GM03348 (cell line): ENCODE measurements at regions not wholly inside any gene's neighbourhood (a gene's known extent, or its start where the extent isn't known, plus 50 kb on each side); places are given as distances from the start of the nearest gene placed in this dataset.

Experiments
- DNase-seq: peaks from one replicate; pipeline ENCODE4 v3.0.0; 2012; ENCODE audit warnings: low spot score

DNA sequence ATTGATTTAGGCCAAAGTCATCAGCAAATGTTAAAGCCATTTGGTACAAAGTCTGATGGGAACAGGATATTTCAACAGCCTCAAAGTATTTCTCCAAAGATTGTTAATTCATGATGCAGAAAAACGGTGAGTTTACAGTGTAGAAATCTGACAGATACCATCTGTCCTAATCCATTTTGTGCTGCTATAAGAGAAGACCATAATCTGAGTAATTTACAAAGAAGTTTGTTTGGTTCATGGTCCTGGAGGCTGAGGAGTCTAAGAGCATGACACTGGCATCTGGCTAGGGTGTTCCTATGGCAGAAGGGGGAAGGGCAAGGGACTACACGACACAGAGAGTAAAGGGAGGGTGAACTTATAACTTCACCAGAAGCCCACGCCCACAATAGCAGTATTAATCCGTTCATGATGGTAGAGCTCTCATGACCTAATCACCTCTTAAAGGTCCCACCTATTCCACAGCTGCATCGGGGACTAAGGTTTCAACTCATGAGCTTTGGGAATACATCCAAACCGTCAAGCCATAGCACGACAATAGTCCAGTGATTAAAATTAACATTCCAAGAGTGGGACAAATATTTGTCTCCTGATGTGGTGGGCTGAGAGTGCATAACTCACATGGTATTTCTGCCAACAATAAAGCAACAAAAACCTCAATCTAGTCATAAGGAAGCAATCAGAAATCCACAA is 298.6 kb upstream of the AKR1E2 start:
- DNase-seq: peak; percentile 55

- peak; percentile 7 for DNase-seq
Measured at GRCh38 chr10:4526311-4526731, 299.7 kb upstream of the AKR1E2 start.

GRCh38 chr10:4525103-4525502 is 300.9 kb upstream of the AKR1E2 start:
- no peak for DNase-seq

- no peak for DNase-seq
Measured at GRCh38 chr10:4522296-4523000, 303.6 kb upstream of the AKR1E2 start.

DNA sequence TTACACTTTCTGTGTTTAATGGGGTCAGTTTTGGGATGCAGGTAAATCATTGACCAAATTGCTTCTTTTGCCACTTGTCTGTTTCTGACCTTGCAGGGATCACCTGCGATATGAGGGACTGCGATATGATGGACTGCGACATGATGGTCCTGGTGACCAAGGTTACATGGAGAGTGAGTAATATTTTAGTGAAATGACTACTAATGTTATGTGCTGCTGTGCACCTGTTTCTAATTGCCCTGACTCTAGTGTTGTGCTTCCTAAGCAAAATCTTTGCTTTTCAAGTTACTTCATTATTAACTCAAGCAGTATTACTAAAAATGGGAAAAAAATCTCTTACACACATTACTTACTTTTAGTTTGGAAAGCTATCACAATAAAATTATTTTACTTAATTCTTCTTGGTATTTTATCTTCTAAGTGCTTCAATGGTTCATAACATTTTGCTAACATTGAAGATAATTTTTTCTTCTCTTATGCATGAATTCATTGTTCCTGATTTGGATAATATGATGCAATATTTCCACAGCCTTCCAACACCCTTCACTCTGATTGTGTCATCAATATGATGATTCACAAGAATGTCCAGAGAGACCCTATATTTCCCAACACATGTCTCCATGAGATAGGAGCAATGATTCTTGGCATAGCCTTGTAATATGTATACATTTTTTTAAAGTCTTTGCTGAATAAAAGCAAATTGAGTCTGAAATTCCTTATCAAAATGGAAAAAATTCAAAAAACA is 306.2 kb upstream of the AKR1E2 start:
- DNase-seq: peak; percentile 48

GRCh38 chr10:4517746-4518145 is 308.3 kb upstream of the AKR1E2 start:
- DNase-seq: no peak

DNA sequence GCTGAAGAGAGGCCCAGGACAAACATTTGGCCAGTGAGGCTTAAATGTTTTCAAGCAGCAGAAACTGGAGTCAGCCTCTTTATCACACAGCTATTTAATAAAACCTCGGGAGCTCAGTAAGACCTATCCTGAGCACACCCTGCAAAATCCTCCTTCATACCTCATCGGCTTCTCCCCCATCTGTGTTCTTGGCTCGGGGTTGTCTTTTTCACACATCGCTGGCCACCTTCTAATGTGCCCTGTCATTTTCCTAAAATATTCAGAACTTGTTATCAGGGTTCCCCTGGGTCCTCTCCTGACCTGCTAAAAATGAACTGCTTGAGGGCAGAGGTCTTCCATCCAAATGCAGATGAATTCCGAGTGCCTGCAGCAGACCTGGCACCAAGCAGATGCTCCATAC is 310.3 kb upstream of the AKR1E2 start:
- no peak for DNase-seq

DNA sequence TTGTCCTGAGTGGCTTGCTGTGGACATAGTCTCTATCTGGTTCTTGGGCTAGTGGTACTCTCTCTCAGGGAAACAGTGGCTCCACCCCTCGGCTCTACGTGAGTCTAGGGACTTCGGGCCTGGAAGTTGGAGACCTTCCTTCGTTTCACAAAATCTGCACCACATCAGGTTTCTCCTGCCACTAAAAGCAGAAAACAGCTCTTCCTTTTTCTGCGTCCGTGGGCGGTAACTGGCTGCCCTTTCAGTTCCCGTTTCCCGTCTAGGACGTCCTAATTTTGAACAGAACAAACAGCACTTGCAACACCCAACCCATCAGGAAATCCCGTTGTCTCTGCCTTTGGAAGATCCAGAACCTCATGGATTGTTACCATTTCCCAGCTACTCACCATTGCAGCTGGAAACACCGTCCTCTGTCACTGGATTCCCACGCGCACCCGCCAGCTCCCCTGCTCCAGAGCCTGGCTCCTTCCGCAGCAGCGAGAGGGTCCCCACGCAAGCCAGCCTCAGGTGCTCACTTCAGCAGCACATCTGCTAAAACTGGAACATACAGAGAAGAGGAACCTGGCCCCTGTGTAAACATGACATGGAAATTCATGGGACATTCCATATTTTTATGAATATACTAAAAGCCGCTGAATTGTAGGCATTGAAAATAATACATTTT is 311.4 kb upstream of the AKR1E2 start:
- DNase-seq: no peak

- peak; percentile 58 for DNase-seq
Measured at GRCh38 chr10:4512671-4513240, 313.3 kb upstream of the AKR1E2 start.

DNA sequence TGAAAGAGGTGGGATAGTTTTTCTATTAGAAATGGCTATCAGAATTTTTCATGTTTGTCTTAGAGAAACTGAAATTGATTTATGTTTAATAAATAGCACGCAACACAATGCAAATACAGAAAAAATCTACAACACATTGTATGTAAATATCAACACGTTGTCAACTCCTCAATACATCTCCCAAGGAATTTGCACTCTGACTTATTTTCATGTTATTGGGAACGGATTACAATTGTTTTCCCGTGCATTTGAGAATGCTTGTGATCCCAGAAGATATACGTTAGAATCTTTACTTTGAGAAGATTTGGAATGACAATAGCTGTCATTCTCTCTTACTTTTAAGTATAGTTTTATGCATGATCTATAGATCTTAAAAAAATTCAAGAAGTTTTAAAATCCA is 313.8 kb upstream of the AKR1E2 start:
- DNase-seq: no peak

- peak; percentile 39 for DNase-seq
Measured at GRCh38 chr10:4511509-4511908, 314.5 kb upstream of the AKR1E2 start.

- no peak for DNase-seq
Measured at GRCh38 chr10:4509405-4509804, 316.6 kb upstream of the AKR1E2 start.

GRCh38 chr10:4506095-4506494 is 319.9 kb upstream of the AKR1E2 start:
- no peak for DNase-seq

DNA sequence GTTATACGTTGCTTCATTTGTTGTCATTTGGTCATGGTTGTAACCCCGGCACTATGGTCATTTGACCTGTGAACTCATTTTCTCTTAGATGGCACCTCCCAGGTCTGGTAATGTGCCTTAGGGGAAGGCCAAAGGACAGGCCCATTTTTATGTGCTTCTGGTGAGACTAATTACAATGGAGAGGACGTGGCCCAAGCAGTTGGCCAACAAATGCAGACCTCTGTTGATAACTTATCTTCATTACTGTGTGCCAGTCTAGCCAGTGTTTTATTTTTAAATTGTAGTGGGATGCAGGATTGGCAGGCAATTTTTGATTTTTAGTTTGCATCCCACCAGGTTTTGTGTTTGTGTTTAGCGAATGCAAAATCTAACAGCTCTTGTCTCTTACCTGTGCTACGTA is 321.5 kb upstream of the AKR1E2 start:
- DNase-seq: no peak

DNA sequence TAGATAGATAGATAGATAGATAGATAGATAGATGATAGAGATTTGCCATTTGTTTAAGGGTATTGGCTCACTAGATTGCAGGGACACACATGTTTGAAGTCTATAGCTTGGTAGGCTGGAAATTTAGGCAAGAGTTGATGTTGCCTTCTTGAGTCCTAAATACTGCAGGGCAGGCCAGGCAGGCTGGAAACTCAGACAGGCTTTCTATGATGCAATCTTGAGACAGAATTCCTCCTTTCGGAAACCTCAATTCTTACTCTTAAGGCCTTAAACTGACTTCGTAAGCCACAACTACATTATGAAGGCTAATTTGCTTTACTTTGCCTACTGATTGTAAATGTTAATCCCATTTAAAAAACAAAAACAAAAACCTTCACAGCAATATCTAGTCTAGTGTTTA is 322.9 kb upstream of the AKR1E2 start:
- no peak for DNase-seq

GRCh38 chr10:4501306-4501705 is 324.7 kb upstream of the AKR1E2 start:
- no peak for DNase-seq

GRCh38 chr10:4498711-4499251 is 327.2 kb upstream of the AKR1E2 start:
- DNase-seq: peak; percentile 33

DNA sequence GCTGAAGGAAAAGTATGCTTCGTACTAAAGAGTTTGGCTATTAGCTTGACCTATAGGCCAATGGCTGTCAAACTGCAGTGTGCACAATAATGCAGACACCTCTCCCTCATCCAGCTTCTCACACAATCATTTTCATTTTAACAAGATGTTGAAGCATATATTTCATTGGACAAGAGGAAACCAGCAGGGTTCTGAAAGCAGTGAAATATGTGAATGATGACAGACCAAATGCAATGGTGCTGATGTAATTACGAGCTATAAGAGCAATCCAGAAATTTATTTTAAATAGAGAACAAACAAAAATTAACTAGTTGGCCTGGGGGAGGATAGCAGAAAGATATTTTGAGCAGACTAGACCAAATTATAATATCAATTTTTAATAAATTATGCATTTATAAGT is 331.5 kb upstream of the AKR1E2 start:
- no peak for DNase-seq

- no peak for DNase-seq
Measured at GRCh38 chr10:4492202-4492601, 333.8 kb upstream of the AKR1E2 start.

DNA sequence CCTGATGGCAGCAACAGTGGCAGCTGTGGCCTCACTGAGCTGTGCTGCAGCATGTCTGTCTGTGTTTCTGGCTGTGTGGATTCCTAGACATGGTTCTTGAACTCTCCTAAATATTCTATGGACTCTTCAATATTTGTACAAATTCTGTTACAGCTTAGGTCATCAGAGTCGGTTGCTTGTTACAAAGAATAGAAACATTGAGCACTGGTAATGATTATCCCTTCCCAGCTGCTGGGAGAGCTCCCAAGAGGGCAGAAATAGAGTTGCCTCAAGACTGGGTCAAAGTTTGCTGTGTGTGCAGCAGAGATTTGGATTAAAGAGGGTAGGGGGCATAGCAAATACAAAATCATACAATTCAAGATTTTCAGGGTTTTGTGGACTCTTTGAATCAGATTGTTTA is 337.1 kb upstream of the AKR1E2 start:
- DNase-seq: no peak

DNA sequence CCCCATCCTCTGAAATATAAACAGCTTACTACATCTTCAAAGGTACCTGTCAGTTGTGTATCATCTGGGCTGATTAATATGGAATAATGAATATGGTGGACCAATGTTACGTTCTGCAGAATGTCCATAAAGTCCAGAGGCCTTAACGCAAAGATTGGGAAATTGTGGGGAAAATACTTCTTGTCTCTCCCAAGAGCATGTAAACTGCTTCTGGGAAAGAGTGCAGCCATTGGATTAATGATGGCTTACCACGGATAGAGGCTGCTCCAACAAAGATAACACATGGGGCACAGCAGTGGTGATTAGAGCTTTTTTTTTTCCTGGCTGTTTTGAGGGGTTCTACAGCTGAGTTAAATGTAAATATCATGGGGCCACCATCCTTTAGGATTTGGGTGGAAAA is 340.4 kb upstream of the AKR1E2 start:
- no peak for DNase-seq

GRCh38 chr10:4483811-4484210 is 342.2 kb upstream of the AKR1E2 start:
- DNase-seq: no peak
